ENCODE measurements at regions not wholly inside any gene's neighbourhood (a gene's known extent, or its start where the extent isn't known, plus 50 kb on each side); places are given as distances from the start of the nearest gene placed in this dataset.

DNA sequence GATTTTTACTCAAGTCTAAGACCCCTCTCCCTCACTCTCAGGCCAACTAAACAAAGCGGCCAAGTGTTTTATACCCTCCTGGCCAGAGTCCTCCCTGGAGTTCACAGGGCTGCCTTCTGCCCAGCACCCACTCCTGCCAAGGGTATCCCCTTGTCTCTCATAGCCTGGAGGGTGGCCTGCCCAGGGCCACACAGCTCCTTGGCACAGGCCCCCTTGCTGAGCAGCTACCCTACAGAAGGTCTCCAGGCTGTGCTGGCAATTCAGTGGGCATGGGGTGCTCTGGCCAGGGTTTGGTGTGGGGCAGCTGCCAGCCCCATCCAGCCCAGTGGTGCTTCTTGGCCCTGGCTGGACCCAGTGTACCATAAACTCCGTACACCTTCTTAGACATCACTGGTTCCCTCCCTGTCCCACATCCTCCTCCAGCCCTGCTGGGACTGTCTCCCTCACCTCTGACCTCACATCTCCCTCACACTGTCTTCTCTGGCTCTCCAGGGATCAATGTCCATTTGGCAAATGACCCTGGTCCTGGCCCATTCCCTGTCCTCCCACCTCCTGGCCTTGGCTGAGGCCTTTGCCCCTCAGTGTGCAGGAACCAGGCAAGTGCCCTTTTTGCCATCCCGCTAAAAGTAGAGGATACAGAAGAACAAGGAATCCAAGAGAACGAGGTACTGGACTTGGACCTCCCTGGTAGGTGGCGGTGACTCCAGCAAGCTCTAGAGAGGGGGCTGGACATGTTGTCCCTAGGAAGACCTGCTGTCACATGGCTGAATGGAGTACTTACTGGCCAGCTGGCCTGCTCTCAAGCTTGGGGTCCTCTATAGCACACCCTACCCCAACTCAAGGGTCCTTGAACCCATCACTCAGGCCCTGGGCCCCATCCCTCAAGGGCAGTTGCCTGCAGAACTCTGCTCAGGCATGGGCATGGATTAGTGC lies 50.0 kb upstream of the TRPM1 start:
- no peak for DNase-seq (ENCODE audit: low spot score)

DNA sequence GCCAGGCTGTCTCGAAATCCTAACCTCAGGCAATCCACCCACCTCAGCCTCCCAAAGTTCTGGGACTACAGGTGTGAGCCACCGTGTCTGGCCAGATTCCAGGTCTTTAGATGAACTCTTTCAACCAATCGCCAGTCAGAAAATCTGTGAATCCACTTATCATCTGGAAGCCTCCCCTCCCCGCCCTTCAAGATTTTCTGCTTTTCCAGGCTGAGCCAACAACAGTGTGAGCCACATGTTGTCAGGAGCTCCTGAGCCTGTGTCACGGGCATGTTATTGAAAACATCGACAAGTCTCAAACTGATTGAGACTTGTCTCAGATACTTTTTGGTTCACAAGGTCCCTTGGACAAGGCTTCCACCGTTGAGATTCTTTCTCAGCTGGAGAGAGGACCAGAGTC lies 52.0 kb upstream of the TRPM1 start:
- no peak for DNase-seq (ENCODE audit: low spot score)

DNA sequence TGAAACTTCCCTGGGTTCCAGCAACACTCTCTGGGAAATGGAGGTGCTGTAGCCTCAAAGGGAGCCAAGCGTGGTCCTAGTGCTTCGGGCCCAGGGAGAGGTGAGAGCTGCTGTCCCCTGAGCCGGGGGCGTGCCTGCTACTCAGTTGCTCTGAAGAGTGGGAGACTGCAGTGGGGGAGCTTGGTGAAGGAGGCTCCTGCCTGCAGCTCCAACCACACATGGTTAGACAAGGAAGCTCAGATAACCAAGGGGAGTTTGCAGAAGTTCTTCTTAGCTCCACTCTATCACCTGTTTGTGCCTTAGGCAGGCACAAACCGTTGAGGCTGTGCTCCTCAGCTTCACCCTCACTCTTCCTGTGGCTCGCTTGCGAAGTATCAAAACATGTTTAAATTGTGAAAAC lies 53.6 kb upstream of the TRPM1 start:
- DNase-seq (ENCODE audit: low spot score) = no peak

DNA sequence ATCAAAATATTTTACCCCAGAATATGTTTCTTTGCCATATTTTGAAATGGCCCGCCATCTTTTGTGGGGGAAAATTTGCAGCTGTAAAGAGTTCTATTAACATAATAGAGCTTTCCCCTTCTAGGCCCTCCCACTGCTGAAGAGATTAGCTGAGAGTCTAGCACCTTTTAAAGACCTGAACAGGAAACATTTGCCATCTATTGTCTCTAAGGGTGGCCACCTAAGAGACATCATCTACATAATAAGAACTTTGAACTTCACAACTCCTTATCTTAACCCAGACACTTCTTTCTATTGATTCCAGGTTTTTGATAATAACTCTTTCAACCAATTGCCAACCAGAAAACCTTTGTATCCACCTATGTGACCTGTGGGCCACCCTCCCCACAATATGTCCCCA lies 54.7 kb upstream of the TRPM1 start:
- DNase-seq (ENCODE audit: low spot score) = no peak

DNA sequence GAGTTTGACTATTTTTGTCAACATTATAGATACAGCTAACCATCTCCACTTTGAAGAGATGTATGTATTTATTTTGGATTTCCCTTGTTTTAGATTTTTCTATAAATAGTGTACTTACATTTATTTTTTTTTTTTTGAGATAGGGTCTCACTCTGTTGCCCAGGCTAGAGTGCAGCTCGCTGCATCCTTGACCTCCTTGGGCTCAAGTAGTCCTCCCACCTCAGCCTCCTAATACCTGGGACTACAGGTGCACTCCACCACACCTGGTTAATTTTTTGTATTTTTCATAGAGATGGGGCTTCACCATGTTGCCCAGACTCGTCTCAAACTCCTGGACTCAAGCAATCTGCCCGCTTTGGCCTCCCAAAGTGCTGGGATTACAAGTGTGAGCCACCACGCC lies 55.3 kb upstream of the TRPM1 start:
- DNase-seq (ENCODE audit: low spot score) = no peak

DNA sequence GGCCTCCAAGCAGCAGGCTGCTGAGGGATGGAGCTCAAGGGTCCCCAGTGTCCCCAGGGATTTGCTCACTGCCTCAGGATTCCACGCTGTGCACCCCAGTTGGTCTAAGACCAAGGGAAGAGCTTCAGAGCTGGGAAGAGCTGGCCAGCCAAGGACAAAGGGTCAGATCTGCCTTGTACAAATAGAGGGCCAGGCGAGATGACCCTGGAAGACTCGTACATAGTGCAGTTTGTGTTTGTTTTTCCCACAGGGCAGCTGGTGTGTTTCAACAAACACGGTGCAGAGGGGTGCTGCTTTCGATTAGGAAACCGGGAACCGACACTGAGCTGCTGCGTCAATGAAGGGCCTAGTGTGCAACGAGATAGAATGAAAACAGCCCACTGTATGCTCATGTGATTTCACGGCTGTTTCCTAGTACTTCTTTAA lies 56.1 kb upstream of the TRPM1 start:
- no peak for DNase-seq (ENCODE audit: low spot score)

DNA sequence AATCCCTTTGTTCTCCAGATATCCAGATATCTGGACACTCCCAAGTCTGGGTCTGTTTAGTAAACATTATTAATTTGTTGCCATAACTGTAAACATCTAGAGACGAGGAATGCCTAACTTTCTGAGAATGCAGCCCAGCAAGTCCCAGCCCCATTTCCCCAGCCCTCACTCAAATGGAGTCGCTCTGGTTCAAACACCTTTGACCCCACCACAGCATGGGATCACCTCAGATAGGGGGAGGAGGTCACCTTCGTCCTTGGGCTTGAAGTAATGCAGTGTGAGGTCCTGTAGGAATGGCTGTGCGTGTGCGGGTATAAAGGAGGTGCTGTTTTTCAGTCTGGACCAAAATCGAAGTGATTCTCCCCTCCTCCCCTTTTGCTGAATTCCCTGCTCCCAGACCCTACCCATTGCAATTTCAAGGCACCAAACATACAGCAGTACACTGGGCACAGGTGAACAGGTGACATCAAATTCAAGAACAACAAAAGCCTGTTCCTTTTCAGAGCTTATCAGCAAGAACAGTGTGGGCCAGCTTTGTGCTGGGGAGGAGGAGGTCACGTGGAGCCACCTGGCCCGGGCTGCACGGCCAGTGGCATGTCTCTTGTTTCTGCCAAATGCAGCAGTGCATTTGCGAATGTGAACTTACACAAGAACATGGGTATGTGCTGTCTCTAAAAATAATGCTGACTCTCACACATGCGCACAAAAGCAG lies 57.5 kb upstream of the TRPM1 start:
- DNase-seq (ENCODE audit: low spot score) = no peak

DNA sequence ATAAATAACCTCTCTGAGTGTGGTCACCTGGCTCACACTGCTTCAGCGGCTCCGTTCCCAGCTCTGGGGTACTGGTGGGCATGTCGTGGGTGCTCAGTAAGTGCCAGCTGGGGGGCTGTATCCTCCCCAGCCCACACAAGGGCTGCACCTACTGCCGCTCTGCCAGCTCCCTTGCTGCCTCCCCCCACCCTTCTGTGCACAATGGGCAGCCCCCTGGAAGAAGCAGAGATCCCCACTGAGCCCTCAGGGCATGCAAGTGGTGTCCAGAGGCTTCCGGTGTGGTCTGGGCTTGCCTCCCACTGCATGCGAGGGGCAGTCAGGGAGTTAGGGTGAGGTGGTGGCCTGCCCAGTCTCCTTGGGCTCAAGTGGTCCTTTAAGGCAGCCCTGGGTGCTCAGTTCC lies 58.3 kb upstream of the TRPM1 start:
- DNase-seq (ENCODE audit: low spot score) = no peak

DNA sequence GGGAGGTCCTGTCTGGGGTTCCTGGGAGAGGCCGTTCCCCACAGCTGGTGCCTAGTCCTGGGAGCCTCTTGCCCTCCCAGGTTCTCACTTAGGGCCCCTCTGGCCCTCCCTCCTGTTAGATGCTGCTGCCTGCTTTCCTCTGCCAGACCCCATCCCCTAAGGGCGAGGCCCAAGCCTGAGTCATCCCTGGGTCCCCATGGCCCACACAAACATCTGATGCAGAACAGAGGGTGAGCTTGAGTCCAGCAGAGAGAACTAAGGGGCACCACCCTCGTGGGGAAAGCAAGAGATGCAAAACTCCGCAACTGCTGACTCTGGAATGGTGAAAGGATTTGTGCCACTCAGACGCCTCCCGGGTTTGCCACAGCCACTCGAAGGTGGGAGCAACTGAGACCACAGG lies 58.8 kb upstream of the TRPM1 start:
- no peak for DNase-seq (ENCODE audit: low spot score)

DNA sequence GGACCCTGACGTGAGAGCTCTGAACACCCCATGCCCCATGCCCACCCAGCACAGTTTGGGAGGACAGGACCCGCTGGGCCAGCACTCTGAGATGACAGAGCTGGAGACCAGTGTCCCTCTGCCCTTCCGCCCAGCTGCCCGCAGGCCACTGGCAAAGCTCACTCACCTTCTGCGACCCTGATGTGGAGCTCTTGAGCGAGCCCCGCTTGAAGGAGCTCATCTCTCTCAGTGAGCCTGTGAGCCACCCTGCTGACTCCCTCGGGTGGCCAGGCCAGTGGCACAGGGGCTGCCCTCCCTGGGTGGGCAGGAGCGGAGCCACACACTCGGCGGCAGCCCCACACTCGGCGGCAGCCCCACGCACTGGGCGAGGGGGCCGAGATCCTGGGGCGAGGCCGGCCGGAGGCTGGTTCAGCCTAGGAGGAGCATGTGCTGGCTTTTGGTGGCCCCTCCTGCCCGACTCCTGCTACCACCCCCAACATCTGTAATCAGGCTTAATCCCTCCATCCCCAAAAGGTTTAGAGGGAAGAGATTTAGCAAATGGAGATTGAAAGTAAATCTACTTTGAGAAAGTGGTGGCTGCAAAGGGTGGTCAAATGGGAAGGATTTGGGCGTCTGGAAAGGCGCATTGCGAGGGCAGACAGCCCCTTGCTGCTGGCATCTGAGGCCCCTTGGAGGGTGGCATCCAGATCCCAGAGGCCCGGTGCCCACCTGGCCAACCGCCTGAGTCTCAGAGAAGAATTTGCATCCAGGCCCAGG lies 59.4 kb upstream of the TRPM1 start:
- no peak for DNase-seq (ENCODE audit: low spot score)

DNA sequence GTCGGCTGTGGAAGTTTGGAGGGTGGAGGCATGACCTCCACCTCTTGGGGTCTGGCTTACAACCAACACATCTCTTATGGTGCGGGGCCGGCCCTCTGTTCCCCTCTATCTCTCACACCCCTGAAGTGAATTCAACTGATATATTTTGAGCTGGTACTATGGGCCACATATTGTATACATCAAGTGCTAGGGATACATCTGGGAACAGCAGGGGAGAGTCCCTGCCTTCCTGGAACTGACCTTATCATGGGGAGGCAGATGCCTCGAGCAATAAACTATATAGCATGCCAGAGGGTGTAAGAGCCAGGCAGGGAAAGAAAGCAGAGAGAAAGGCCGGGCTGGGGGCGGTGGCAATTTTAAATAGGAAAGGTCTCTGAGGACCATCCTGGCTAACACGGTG lies 60.4 kb upstream of the TRPM1 start:
- DNase-seq (ENCODE audit: low spot score) = no peak

DNA sequence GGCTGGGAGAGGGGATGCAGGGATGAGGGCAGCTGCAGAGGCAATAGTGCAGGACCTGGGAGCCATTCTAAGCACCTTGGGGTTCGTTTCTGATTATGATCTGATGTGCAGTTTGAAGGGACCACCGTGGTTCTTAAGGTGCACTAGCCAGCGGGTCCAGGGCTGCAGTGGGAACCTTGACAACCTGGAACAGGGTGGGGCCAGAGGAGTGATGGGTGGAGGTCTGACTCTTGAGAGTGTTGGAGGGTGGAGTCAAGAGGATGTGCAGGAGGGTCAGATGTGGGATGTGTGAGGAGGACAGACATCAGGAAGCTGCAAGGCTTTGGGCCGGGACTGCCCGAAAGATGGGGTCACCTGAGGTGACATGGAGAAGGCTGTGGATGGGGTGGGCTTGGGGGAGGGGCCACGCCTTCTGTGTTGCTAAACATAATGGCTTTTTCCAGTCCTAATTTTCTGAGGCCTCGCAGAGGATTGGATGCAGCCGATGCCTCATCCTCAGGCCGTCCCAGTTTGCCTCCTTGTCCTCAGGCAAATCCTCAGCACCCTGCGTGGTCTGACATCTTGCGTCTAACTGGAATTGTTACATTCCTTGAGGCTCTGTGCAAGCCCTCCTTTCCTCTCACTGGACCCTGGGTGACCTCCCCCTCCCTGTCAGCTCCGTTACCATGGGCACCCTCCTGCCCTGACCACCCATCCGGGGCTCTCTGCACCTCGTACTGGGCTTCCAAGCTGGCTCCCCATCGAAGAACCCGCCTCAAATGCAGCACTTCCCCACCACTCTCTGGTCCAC lies 61.4 kb upstream of the TRPM1 start:
- DNase-seq (ENCODE audit: low spot score) = no peak

DNA sequence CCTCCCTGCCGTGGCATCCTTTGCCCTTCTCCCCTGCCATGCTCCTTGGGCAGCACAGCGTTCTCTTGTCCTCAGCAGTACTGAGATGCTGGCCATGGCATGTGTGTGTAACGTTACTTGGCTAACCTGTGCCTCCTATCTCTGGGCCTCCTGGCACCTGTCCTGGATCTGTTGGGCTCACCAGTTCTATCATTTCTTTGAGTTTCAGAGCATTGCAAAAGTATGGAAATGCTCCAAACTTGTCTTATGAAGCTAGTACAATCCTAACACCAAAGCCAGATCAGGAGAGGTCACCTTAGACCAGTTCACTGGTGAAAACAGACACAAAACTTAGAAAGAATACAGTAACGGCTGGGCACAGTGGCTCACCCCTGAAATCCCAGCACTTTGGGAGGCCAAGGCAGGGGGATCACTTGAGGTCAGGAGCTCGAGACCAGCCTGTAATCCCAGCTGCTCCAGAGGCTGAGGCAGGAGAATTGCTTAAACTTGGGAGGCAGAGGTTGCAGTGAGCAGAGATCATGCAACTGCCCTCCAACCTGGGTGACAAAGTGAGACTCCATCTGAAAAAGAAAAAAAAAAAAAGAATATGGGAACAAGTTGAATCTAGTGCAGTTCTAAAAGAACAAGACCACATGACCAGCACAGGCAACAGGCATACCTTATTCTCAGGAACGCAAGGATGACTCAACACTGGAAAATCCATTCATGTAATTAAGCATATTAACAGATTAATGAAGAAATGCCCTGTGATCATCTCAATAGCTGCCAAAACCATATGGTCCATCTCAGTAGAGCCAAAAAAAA lies 62.4 kb upstream of the TRPM1 start:
- DNase-seq (ENCODE audit: low spot score) = no peak

DNA sequence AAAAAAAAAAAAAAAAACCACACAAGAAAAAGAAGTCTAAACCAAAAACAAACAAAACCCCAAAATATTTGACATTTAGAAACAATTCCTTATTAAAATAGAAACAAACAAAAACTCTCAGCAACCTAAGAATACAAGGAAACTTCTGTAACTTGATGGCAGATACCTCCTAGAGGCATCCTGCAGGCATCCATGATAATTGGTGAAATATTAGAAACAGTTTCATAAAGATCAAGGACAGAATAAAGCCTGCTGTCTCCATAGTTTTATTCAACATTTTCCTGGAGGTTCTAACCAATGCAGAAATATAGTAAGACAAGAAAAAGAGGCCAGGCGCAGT lies 63.0 kb upstream of the TRPM1 start:
- DNase-seq (ENCODE audit: low spot score) = no peak

DNA sequence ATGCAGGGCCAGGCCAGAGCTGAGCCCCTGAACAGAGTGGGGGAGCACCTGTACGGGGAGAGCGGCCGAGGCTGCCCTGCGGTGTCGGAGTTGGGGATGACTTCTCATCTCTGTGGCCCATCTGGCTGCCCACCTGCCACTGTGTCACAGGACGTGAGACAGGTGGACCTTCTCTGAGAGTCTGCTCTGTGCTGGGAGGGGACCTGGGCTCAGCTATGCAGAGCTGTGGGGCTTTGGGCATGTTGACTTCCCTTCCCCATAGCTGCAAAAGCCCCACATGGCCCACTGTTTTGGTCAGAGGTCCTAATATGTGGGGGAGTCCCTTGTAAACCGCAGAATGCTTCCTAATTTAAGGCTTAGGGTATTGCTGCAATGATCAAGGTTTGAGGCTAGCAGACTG lies 68.0 kb upstream of the TRPM1 start:
- no peak for DNase-seq (ENCODE audit: low spot score)

DNA sequence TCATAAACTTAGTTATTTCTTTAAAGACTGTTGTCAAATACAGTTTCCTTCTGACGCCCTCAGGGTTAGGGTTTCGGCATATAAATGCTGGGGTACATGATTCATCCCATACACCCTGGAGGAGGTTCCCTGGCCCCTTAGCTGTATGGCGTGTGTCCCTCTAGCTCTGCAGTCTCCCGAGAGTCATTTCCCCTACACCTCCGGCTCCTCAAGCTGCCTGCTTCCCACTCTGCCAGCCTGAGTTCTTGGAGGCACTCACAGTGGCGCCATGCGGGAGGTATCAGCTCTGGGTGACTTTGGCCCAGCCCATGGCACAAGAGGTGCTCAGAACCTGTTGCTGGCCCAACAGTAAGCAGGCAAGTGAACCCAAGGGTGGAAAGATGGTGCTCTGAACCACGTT lies 70.2 kb upstream of the TRPM1 start:
- no peak for DNase-seq (ENCODE audit: low spot score)

DNA sequence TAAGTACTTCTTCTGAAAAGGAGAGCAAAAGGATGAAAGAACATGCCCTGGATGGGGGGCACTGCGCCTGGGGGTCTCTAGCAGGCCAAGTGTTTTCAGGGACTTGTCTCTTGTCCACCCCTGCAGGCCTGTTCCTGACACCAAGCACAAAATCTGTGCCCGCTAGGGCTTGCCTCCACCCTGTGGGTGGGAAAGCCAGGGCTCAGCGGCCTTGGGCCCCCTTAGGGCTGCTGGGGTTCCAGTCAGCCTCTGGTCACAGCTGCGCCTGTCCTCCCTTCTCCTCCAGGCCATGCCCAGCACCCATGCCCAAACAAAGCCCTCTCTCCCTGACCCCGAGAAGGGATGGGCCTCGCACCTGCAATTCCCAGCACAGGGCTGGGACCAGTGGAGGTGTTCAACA lies 71.1 kb upstream of the TRPM1 start:
- no peak for DNase-seq (ENCODE audit: low spot score)

DNA sequence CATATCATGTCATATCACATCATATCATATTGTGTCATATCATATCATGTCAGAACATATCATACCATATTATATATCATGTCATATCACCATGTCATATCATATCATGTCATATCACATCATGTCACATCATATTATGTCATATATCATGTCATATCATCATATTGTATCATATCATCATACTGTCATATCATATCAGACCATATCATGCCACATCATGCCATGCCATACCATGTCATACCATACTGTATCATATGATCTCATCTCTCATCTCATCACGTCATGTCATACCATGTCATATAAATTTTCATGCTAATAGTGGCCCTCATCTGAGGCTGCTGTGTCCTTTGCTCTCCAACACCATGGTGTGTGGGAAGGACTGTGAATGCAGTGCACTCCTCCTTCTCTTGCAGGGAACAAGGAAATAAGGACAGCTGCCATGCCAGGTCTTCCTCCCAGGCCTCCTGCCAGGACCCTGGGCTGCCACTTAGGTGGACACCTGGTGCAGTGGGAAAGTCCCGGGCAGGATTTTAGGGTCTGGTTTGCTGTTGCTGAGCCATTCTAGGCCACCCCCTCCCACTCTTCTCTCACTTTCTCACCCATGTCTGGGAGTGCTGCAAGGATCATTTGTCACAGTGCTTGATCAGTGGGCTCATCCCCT lies 72.4 kb upstream of the TRPM1 start:
- no peak for DNase-seq (ENCODE audit: low spot score)

DNA sequence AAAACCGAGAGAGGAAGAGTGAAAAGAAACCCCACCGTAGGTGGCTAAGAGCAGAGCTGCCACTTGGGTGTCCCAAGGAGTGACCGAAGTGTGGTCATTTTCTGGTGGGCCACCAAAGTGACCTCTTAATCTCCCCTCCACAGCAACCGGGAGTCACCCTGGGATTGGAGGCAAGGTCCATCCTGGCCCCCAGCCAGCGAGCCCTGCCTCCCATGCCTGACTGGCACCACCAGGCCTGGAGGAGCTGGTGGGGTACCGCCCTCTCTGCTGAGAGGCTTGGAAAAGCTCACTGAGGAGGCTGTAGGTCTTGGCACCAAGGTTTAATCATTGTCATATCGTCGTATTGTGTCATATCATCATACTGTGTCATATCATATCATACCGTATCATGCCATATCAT lies 74.0 kb upstream of the TRPM1 start:
- no peak for DNase-seq (ENCODE audit: low spot score)

DNA sequence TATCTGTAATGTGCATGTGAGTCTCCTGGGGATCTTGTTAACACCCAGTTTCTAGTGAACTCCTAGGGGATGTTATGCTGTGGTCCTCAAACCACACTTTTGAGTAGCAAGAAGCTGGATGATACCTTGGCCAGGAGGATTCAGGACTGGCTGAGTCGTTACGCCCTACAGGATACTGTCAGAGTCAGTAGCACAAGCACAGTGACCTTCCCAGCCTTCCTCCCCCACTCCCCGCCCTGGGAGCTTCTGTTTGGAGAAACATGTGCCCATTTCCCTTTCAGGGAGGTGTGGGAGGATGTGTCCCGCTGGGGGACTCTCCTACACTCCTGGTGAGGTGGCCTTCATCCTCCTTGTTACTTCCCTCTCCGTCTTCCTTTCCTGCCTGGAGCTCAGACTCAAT lies 76.4 kb upstream of the TRPM1 start:
- no peak for DNase-seq (ENCODE audit: low spot score)

DNA sequence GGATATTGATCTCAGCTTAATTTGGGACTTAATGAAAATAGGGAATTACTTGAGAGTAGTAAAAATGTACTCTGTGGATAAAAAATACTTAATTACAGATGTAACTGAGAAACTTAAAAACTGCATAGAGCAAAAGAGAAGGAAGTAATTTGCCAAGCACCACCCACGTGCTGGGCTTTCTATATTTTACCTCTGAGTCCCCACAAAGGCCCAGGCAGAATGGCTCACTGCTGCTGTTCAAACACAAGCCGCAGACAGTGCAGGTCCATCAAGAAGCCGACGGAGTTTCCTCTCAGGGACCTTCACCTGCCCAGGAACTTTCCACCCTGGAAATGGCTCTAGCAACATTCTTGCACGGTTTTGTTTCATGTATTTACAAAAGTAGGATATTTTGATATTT lies 77.2 kb upstream of the TRPM1 start:
- no peak for DNase-seq (ENCODE audit: low spot score)

Measured in GM03348 (cell line).